ENCODE measurements at regions not wholly inside any gene's neighbourhood (a gene's known extent, or its start where the extent isn't known, plus 50 kb on each side); places are given as distances from the start of the nearest gene placed in this dataset.
"Not testable (repeated sequence)": the region's sequence is repeated elsewhere in the genome, so short reads cannot be mapped to it uniquely, and the experiment has no call there.

- not testable (repeated sequence) for H3K4me1 ChIP-seq (ENCODE audit: low read length); H2AFZ ChIP-seq (ENCODE audit: low read length); H4K20me1 ChIP-seq (ENCODE audit: insufficient read depth, low read depth, low read length); H3K36me3 ChIP-seq (ENCODE audit: insufficient read depth, low read length); H3K4me2 ChIP-seq (ENCODE audit: low read depth, low read length, poor library complexity, severe bottlenecking); H3K9me2 ChIP-seq (replicated peaks; ENCODE audit: insufficient read depth, low read length); H3K9ac ChIP-seq (ENCODE audit: low read length); H3K79me2 ChIP-seq (ENCODE audit: low read length); DNase-seq; H3K4me3 ChIP-seq (ENCODE audit: low read length); H3K27ac ChIP-seq (ENCODE audit: low read length); H3K27me3 ChIP-seq (ENCODE audit: low read length)
- peaks cover 20% of the 10 kb centered on the region for H3K9me3 ChIP-seq (ENCODE audit: low read length)
These were observed 508.2 kb upstream of the CYLC2 start for GRCh38 chr9:102486976-102487375.

- DNase-seq, result no peak
- H3K27me3 ChIP-seq (ENCODE audit: low read length), result no peaks in the 10 kb centered on the region
- H4K20me1 ChIP-seq (ENCODE audit: insufficient read depth, low read depth, low read length), result no peaks in the 10 kb centered on the region
- no peak overlapping the region for H3K4me2 ChIP-seq (ENCODE audit: low read depth, low read length, poor library complexity, severe bottlenecking)
- H3K4me1 ChIP-seq (ENCODE audit: low read length), result no peaks in the 10 kb centered on the region
- no peaks in the 10 kb centered on the region for H3K9me2 ChIP-seq (replicated peaks; ENCODE audit: insufficient read depth, low read length)
- H3K36me3 ChIP-seq (ENCODE audit: insufficient read depth, low read length), result no peaks in the 10 kb centered on the region
- H2AFZ ChIP-seq (ENCODE audit: low read length), result no peak overlapping the region
- no peak overlapping the region for H3K9ac ChIP-seq (ENCODE audit: low read length)
- H3K4me3 ChIP-seq (ENCODE audit: low read length), result no peak overlapping the region
- H3K79me2 ChIP-seq (ENCODE audit: low read length), result no peaks in the 10 kb centered on the region
- H3K9me3 ChIP-seq (ENCODE audit: low read length), result peaks cover 18% of the 10 kb centered on the region
- no peak overlapping the region for H3K27ac ChIP-seq (ENCODE audit: low read length)
These were observed 511.5 kb upstream of the CYLC2 start for GRCh38 chr9:102483651-102484050.

- Histone ChIP-seq H3K27me3 (ENCODE audit: low read length) (no peaks in the 10 kb centered on the region), H3K4me3 (ENCODE audit: low read length) (no peak overlapping the region), H3K27ac (ENCODE audit: low read length) (no peak overlapping the region), H3K4me2 (ENCODE audit: low read depth, low read length, poor library complexity, severe bottlenecking) (no peak overlapping the region), H3K9me3 (ENCODE audit: low read length) (peaks cover 17% of the 10 kb centered on the region), H3K36me3 (ENCODE audit: insufficient read depth, low read length) (no peaks in the 10 kb centered on the region), H4K20me1 (ENCODE audit: insufficient read depth, low read depth, low read length) (no peaks in the 10 kb centered on the region), H3K9ac (ENCODE audit: low read length) (no peak overlapping the region), H3K4me1 (ENCODE audit: low read length) (no peaks in the 10 kb centered on the region), H3K79me2 (ENCODE audit: low read length) (no peaks in the 10 kb centered on the region), H3K9me2 (replicated peaks; ENCODE audit: insufficient read depth, low read length) (no peaks in the 10 kb centered on the region), H2AFZ (ENCODE audit: low read length) (no peak overlapping the region)
- DNase-seq, result no peak
These were observed 512.4 kb upstream of the CYLC2 start for GRCh38 chr9:102482776-102483175.

- no peaks in the 10 kb centered on the region for H3K4me1 ChIP-seq (ENCODE audit: low read length)
- H2AFZ ChIP-seq (ENCODE audit: low read length), result no peak overlapping the region
- no peak overlapping the region for H3K9ac ChIP-seq (ENCODE audit: low read length)
- H3K9me3 ChIP-seq (ENCODE audit: low read length), result peaks cover 9% of the 10 kb centered on the region
- no peak for DNase-seq
- H3K36me3 ChIP-seq (ENCODE audit: insufficient read depth, low read length), result no peaks in the 10 kb centered on the region
- H3K4me3 ChIP-seq (ENCODE audit: low read length), result no peak overlapping the region
- no peak overlapping the region for H3K27ac ChIP-seq (ENCODE audit: low read length)
- H3K79me2 ChIP-seq (ENCODE audit: low read length), result no peaks in the 10 kb centered on the region
- H3K27me3 ChIP-seq (ENCODE audit: low read length), result no peaks in the 10 kb centered on the region
- H4K20me1 ChIP-seq (ENCODE audit: insufficient read depth, low read depth, low read length), result no peaks in the 10 kb centered on the region
- H3K4me2 ChIP-seq (ENCODE audit: low read depth, low read length, poor library complexity, severe bottlenecking), result no peak overlapping the region
- no peaks in the 10 kb centered on the region for H3K9me2 ChIP-seq (replicated peaks; ENCODE audit: insufficient read depth, low read length)
These were observed 515.9 kb upstream of the CYLC2 start for GRCh38 chr9:102479191-102479590.

GRCh38 chr9:102474357-102474756 is 520.8 kb upstream of the CYLC2 start:
- H2AFZ ChIP-seq (ENCODE audit: low read length), result no peak overlapping the region
- no peak overlapping the region for H3K27ac ChIP-seq (ENCODE audit: low read length)
- H3K27me3 ChIP-seq (ENCODE audit: low read length), result no peaks in the 10 kb centered on the region
- H3K9me3 ChIP-seq (ENCODE audit: low read length), result peaks cover 10% of the 10 kb centered on the region
- no peaks in the 10 kb centered on the region for H3K4me1 ChIP-seq (ENCODE audit: low read length)
- no peak overlapping the region for H3K4me2 ChIP-seq (ENCODE audit: low read depth, low read length, poor library complexity, severe bottlenecking)
- H3K9me2 ChIP-seq (replicated peaks; ENCODE audit: insufficient read depth, low read length), result no peaks in the 10 kb centered on the region
- no peak overlapping the region for H3K4me3 ChIP-seq (ENCODE audit: low read length)
- H3K9ac ChIP-seq (ENCODE audit: low read length), result no peak overlapping the region
- no peaks in the 10 kb centered on the region for H4K20me1 ChIP-seq (ENCODE audit: insufficient read depth, low read depth, low read length)
- no peak for DNase-seq
- H3K79me2 ChIP-seq (ENCODE audit: low read length), result no peaks in the 10 kb centered on the region
- H3K36me3 ChIP-seq (ENCODE audit: insufficient read depth, low read length), result no peaks in the 10 kb centered on the region

GRCh38 chr9:102469430-102469829 is 525.7 kb upstream of the CYLC2 start:
- not testable (repeated sequence) for H3K36me3 ChIP-seq (ENCODE audit: insufficient read depth, low read length); H2AFZ ChIP-seq (ENCODE audit: low read length); H3K4me1 ChIP-seq (ENCODE audit: low read length); H3K9me2 ChIP-seq (replicated peaks; ENCODE audit: insufficient read depth, low read length); H3K79me2 ChIP-seq (ENCODE audit: low read length); H4K20me1 ChIP-seq (ENCODE audit: insufficient read depth, low read depth, low read length); DNase-seq; H3K9ac ChIP-seq (ENCODE audit: low read length); H3K4me2 ChIP-seq (ENCODE audit: low read depth, low read length, poor library complexity, severe bottlenecking); H3K27ac ChIP-seq (ENCODE audit: low read length); H3K27me3 ChIP-seq (ENCODE audit: low read length); H3K4me3 ChIP-seq (ENCODE audit: low read length)
- peaks cover 10% of the 10 kb centered on the region for H3K9me3 ChIP-seq (ENCODE audit: low read length)

- H2AFZ ChIP-seq (ENCODE audit: low read length), result no peak overlapping the region
- H3K4me1 ChIP-seq (ENCODE audit: low read length), result no peaks in the 10 kb centered on the region
- H3K36me3 ChIP-seq (ENCODE audit: insufficient read depth, low read length), result no peaks in the 10 kb centered on the region
- H3K9me3 ChIP-seq (ENCODE audit: low read length), result peaks cover 16% of the 10 kb centered on the region; the same call in 1 of the 2 replicates
- no peaks in the 10 kb centered on the region for H3K79me2 ChIP-seq (ENCODE audit: low read length)
- no peak overlapping the region for H3K4me3 ChIP-seq (ENCODE audit: low read length)
- H4K20me1 ChIP-seq (ENCODE audit: insufficient read depth, low read depth, low read length), result no peaks in the 10 kb centered on the region
- no peak overlapping the region for H3K9ac ChIP-seq (ENCODE audit: low read length)
- no peak overlapping the region for H3K27ac ChIP-seq (ENCODE audit: low read length)
- no peak for DNase-seq
- H3K4me2 ChIP-seq (ENCODE audit: low read depth, low read length, poor library complexity, severe bottlenecking), result no peak overlapping the region
- H3K27me3 ChIP-seq (ENCODE audit: low read length), result no peaks in the 10 kb centered on the region
- no peaks in the 10 kb centered on the region for H3K9me2 ChIP-seq (replicated peaks; ENCODE audit: insufficient read depth, low read length)
These were observed 533.8 kb upstream of the CYLC2 start for GRCh38 chr9:102461156-102461819.

GRCh38 chr9:102459828-102460227 is 535.3 kb upstream of the CYLC2 start:
- Histone ChIP-seq H3K27ac (ENCODE audit: low read length) (no peak overlapping the region), H3K9ac (ENCODE audit: low read length) (no peak overlapping the region), H3K4me2 (ENCODE audit: low read depth, low read length, poor library complexity, severe bottlenecking) (no peak overlapping the region), H3K9me2 (replicated peaks; ENCODE audit: insufficient read depth, low read length) (no peaks in the 10 kb centered on the region), H4K20me1 (ENCODE audit: insufficient read depth, low read depth, low read length) (no peaks in the 10 kb centered on the region), H3K27me3 (ENCODE audit: low read length) (no peaks in the 10 kb centered on the region), H3K4me1 (ENCODE audit: low read length) (no peaks in the 10 kb centered on the region), H3K79me2 (ENCODE audit: low read length) (no peaks in the 10 kb centered on the region), H3K9me3 (ENCODE audit: low read length) (peaks cover 16% of the 10 kb centered on the region), H2AFZ (ENCODE audit: low read length) (no peak overlapping the region), H3K36me3 (ENCODE audit: insufficient read depth, low read length) (no peaks in the 10 kb centered on the region), H3K4me3 (ENCODE audit: low read length) (no peak overlapping the region)
- no peak for DNase-seq

- peaks cover 28% of the 10 kb centered on the region for H3K9me3 ChIP-seq (ENCODE audit: low read length)
- H3K79me2 ChIP-seq (ENCODE audit: low read length), result no peaks in the 10 kb centered on the region
- no peaks in the 10 kb centered on the region for H4K20me1 ChIP-seq (ENCODE audit: insufficient read depth, low read depth, low read length)
- no peaks in the 10 kb centered on the region for H3K27me3 ChIP-seq (ENCODE audit: low read length)
- H3K9ac ChIP-seq (ENCODE audit: low read length), result no peak overlapping the region
- H3K4me2 ChIP-seq (ENCODE audit: low read depth, low read length, poor library complexity, severe bottlenecking), result no peak overlapping the region
- no peaks in the 10 kb centered on the region for H3K36me3 ChIP-seq (ENCODE audit: insufficient read depth, low read length)
- no peak for DNase-seq
- no peaks in the 10 kb centered on the region for H3K9me2 ChIP-seq (replicated peaks; ENCODE audit: insufficient read depth, low read length)
- H3K27ac ChIP-seq (ENCODE audit: low read length), result no peak overlapping the region
- H2AFZ ChIP-seq (ENCODE audit: low read length), result no peak overlapping the region
- no peaks in the 10 kb centered on the region for H3K4me1 ChIP-seq (ENCODE audit: low read length)
- H3K4me3 ChIP-seq (ENCODE audit: low read length), result no peak overlapping the region
These were observed 538.6 kb upstream of the CYLC2 start for GRCh38 chr9:102456562-102456961.
